HS-5 (cell line): ENCODE measurements at regions not wholly inside any gene's neighbourhood (a gene's known extent, or its start where the extent isn't known, plus 50 kb on each side); places are given as distances from the start of the nearest gene placed in this dataset.

Experiments used
- DNase-seq: peaks from one replicate; pipeline ENCODE4 v3.0.0-alpha.2; 2012; ENCODE audit warnings: low read depth

DNA sequence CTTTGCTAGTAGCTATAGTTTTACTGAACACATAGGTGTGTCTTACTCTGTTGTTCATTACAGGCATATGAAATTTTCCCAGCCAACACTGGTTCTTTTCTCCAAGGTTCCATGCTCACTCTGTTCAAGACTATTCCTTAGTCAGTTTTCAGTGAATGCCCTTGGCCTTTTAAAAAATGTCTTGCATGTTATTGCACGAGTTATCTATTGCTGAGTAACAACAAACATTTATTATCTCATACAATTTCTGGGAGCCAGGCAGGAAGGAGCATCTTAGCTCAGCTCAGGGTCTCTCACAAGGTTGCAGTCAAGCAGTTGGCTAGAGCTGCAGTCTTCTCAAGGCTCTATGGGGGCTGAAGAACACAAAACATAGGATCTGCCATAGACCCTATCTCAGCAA lies 223.5 kb downstream of the BTG1 start:
- no peak for DNase-seq

DNA sequence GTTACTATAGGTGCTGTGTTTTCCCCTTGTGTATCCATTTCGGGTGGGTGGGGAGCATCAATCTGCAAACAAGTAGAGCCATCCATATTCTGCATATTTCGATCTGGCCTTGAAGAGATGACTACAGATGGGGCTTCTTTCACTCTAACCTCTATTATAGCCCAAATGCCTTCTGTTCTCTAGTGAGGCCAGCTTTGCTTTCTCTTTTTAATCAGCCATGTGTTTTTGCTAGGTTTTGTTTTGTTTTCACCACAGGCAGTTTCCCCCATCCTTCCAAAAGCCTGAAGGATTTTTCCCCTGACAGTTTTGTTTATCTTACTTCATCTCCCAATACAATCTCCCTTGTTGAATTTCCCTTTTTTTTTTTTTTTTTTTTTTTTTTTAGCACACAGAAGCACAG lies 224.1 kb downstream of the BTG1 start:
- DNase-seq: no peak

- DNase-seq: no peak
Observed at GRCh38 chr12:91920741-91921140, 224.9 kb downstream of the BTG1 start.

DNA sequence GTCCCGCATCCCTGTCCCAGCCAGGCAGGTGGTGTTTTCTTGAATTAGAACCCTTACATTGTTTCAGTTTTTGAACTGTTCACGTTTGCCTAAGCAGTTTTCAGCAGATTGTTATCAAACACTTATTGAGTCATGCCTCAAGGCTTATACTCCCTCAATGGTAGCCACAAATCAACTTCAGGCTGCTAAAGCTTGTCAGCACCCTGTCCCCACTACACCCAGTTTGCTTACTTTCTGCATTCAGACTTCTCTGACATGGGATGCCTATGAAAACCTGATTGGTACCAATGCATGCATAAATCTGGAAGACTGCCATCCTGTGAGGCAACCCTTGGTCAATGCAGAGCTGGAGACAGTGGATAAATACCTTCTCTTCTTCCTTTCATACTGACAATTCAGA lies 225.4 kb downstream of the BTG1 start:
- no peak for DNase-seq

DNA sequence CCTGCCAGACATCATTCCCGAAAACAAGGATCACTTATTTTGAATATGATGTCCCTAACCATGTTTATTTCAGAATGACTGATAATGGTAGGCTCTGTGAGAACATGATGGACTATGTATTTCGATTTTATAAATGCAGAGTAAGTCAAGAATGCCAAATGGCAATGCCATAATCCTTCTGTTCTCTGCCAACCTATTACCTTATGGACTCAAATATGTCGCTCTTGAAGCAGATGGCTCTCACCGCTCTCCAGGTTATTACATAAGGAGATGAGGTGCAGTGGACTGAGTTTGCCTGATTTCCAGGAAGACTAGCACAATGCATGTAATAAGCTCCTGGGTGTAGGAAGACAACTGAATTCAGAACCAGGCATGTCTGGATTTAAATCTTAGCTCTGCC lies 227.2 kb downstream of the BTG1 start:
- DNase-seq: no peak

GRCh38 chr12:91914701-91915100 lies 230.9 kb downstream of the BTG1 start:
- no peak for DNase-seq

- peak; percentile 14 for DNase-seq
Observed at GRCh38 chr12:91913651-91914050, 232.0 kb downstream of the BTG1 start.

DNA sequence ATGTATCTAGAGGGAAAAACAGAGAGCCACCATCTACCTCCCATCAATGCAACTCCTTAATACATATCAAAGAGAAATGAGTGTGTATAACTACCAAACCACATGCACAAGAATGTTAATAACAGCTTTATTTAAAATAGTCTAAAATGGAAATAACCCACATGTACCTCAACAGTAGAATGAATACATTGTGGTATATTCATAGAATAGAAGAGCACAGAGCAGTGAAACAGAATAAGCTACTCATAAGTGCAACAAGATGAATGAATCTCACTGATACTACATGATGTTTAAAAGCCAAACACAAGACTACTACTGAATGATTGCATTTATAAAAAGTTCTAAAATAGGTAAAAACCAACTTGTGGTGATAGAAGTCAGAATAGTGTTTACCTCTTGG lies 232.5 kb downstream of the BTG1 start:
- no peak for DNase-seq

- DNase-seq: no peak
Observed at GRCh38 chr12:91912178-91912577, 233.5 kb downstream of the BTG1 start.

GRCh38 chr12:91910871-91911388 lies 234.7 kb downstream of the BTG1 start:
- no peak for DNase-seq

DNA sequence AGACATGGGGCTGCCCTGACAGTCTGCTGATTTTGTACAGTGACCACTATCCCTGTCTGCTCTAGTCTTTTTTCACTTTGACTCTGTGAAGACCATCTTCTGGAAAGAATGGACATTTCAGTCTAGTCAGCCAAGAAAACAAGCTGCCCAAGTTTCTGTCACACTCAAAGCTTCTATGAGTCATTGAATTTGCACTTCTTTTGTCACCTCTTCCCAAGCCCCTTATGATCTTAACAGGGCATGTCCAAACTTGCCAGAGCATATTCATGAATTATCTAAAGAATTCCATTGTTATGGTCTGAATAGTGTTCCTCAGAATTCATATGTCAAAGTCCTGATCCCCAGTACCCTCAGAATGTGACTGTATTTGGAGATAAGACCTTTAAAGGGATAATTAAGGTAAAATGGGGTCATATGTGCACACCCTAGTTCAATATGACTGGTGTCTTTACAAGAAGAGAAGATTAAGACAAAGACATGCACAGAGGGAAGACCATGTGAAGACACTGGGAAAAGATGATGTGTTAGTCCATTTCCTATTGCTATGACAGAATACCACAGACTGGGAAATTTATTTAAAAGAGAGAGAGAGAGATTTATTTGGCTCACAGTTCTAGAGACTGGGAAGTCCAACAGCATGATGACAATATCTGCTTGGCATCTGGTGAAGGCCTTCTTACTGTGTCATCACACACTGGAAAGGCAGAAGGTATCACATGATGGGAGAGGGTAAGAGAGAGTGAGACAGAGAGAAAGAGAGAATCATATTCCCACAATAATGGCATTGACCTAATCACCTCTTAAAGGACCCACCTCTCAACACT lies 242.6 kb downstream of the BTG1 start:
- peak; percentile 48 for DNase-seq

GRCh38 chr12:91901381-91902074 lies 244.1 kb downstream of the BTG1 start:
- no peak for DNase-seq

DNA sequence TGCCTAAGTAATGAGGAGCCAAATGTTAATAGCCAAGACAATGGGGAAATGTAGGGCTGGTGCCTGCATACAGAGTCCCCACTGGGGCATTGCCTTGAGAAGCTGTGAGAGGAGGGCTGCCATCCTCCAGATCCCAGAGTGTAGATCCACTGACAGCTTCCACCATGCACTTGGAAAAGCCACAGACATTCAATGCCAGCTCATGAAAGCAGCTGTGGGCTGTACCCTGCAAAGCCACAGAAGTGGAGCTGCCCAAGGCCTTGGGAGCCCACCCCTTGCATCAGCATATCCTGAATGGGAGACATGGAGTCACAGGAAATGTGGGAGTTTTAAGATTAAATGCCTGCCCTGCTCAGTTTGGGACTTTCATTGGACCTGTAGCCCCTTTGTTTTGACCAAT lies 244.7 kb downstream of the BTG1 start:
- no peak for DNase-seq

DNA sequence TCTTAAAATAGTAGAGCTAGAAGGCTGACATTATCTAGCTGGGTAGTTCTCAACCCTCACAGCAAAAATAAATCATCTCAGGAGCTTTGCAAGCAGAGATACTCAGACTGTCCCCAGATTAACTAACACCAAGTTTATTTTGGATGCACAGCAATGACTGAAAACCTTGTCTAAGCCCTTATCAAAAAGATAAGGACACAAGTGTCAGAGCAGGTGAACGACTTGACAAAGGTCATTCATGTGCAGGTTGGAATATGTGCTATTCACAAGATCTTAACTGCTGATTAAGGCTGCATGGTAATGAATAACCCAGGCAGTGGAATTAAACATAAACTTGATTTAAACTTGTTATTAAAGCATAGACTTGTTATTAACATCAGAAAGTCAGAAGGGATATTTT lies 246.6 kb downstream of the BTG1 start:
- DNase-seq: no peak

DNA sequence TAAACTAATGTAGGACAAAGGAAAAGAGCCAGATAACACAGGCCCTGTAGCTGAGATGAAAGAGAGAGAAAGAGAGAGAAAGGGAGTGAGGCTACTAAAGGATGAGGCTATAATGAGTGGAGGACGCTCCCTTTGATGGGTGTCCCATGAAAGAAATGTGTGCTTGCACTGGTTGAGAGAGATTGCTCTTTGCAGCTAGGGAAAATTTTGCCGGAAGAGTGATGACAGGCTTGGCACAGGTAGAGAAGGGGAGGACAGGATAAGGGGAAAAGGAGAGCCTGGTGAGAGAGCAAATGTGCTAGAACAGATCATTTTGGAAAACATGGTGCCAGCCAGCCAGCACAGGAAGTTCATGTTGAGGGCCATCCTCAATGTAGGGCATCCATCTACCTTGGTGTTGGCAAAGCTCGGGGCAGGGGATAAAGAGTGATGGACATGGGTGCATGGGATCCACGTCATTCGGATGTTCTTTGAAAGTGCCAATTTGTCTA lies 248.6 kb downstream of the BTG1 start:
- no peak for DNase-seq

- no peak for DNase-seq
Observed at GRCh38 chr12:91896286-91897024, 249.2 kb downstream of the BTG1 start.

- DNase-seq: no peak
Observed at GRCh38 chr12:91894911-91895310, 250.7 kb downstream of the BTG1 start.

- DNase-seq: no peak
Observed at GRCh38 chr12:91893476-91893875, 252.2 kb downstream of the BTG1 start.

GRCh38 chr12:91892081-91892855 lies 253.4 kb downstream of the BTG1 start:
- no peak for DNase-seq

- no peak for DNase-seq
Observed at GRCh38 chr12:91890742-91891141, 254.9 kb downstream of the BTG1 start.

GRCh38 chr12:91889910-91890309 lies 255.7 kb downstream of the BTG1 start:
- no peak for DNase-seq

GRCh38 chr12:91889059-91889458 lies 256.6 kb downstream of the BTG1 start:
- no peak for DNase-seq
